ENCODE measurements at regions not wholly inside any gene's neighbourhood (a gene's known extent, or its start where the extent isn't known, plus 50 kb on each side); places are given as distances from the start of the nearest gene placed in this dataset.

DNA sequence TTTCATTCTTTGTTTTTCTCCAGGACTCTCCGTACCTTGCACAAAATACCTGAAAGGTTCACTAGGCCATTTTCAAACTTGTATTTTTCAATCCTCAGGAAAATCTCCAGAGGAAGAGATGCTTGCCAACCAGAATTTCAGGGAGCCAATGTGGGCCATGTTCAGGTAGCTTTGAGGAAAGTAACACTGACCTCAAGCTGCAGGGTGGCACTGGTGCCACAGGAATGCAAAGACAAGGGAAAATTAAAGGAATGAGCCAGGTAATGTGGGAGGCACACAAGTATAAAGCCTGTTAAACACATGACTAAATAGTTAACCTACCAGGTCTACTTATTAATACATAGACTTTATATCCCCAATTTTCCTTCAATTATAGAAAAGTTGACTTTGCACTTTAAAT lies 51.9 kb upstream of the GAP43 start:
- TF ChIP-seq POLR2A (IDR thresholded peaks at IDR 0.05), result no peak
- TF ChIP-seq, protein P1, sequence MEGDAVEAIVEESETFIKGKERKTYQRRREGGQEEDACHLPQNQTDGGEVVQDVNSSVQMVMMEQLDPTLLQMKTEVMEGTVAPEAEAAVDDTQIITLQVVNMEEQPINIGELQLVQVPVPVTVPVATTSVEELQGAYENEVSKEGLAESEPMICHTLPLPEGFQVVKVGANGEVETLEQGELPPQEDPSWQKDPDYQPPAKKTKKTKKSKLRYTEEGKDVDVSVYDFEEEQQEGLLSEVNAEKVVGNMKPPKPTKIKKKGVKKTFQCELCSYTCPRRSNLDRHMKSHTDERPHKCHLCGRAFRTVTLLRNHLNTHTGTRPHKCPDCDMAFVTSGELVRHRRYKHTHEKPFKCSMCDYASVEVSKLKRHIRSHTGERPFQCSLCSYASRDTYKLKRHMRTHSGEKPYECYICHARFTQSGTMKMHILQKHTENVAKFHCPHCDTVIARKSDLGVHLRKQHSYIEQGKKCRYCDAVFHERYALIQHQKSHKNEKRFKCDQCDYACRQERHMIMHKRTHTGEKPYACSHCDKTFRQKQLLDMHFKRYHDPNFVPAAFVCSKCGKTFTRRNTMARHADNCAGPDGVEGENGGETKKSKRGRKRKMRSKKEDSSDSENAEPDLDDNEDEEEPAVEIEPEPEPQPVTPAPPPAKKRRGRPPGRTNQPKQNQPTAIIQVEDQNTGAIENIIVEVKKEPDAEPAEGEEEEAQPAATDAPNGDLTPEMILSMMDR (IDR thresholded peaks at IDR 0.05), result no peak
